ENCODE measurements at regions not wholly inside any gene's neighbourhood (a gene's known extent, or its start where the extent isn't known, plus 50 kb on each side); places are given as distances from the start of the nearest gene placed in this dataset.

- no peak for TF ChIP-seq CTCF (IDR thresholded peaks at IDR 0.05; ENCODE audit: low read depth, low read length)
- no peak for DNase-seq
- H3K27ac ChIP-seq: no peak overlapping the region
- H3K36me3 ChIP-seq: no peaks in the 10 kb centered on the region
- H3K27me3 ChIP-seq (ENCODE audit: insufficient read depth, low read depth, severe bottlenecking): peaks cover 24% of the 10 kb centered on the region
- no peak overlapping the region for H3K4me3 ChIP-seq (ENCODE audit: low read depth, low read length)
- no peaks in the 10 kb centered on the region for H3K9me3 ChIP-seq (ENCODE audit: severe bottlenecking)
Measured at GRCh38 chr2:236395067-236395466, 130.9 kb upstream of the ASB18 start.

GRCh38 chr2:236396818-236397350 lies 132.7 kb upstream of the ASB18 start:
- no peak overlapping the region for H3K4me3 ChIP-seq (ENCODE audit: low read depth, low read length)
- TF ChIP-seq CTCF (IDR thresholded peaks at IDR 0.05; ENCODE audit: low read depth, low read length): no peak
- H3K27me3 ChIP-seq (ENCODE audit: insufficient read depth, low read depth, severe bottlenecking): peaks cover 31% of the 10 kb centered on the region
- no peak for DNase-seq
- no peak overlapping the region for H3K27ac ChIP-seq
- H3K36me3 ChIP-seq: no peaks in the 10 kb centered on the region
- H3K9me3 ChIP-seq (ENCODE audit: severe bottlenecking): no peaks in the 10 kb centered on the region

DNA sequence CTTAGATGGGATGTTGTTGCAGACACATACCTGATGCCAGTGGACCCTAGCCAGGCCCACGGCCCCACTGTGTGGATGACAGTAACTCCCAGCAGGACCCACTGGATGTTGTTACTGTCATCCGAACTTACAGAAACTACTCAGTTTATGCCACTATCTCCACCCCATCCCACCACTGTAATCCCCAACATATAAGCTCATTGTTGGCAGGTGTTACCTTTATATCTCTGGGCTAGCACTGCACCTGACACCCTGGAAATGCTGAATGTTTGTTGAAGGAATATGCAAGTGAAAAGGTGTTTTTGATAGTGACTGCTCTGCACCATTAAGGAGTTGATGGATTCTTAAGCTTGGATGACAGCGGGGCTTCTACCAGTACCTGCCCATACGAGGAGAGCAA lies 133.5 kb upstream of the ASB18 start:
- no peak for DNase-seq
- H3K4me3 ChIP-seq (ENCODE audit: low read depth, low read length): no peak overlapping the region
- H3K36me3 ChIP-seq: no peaks in the 10 kb centered on the region
- no peaks in the 10 kb centered on the region for H3K9me3 ChIP-seq (ENCODE audit: severe bottlenecking)
- H3K27ac ChIP-seq: no peak overlapping the region
- no peak for TF ChIP-seq CTCF (IDR thresholded peaks at IDR 0.05; ENCODE audit: low read depth, low read length)
- peaks cover 39% of the 10 kb centered on the region for H3K27me3 ChIP-seq (ENCODE audit: insufficient read depth, low read depth, severe bottlenecking)

- Histone ChIP-seq H3K9me3 (ENCODE audit: severe bottlenecking) (no peaks in the 10 kb centered on the region), H3K36me3 (no peaks in the 10 kb centered on the region), H3K27ac (no peak overlapping the region), H3K4me3 (ENCODE audit: low read depth, low read length) (no peak overlapping the region), H3K27me3 (ENCODE audit: insufficient read depth, low read depth, severe bottlenecking) (peaks cover 51% of the 10 kb centered on the region)
- no peak for DNase-seq
- TF ChIP-seq CTCF (IDR thresholded peaks at IDR 0.05; ENCODE audit: low read depth, low read length): no peak
Measured at GRCh38 chr2:236399409-236399808, 135.2 kb upstream of the ASB18 start.

DNA sequence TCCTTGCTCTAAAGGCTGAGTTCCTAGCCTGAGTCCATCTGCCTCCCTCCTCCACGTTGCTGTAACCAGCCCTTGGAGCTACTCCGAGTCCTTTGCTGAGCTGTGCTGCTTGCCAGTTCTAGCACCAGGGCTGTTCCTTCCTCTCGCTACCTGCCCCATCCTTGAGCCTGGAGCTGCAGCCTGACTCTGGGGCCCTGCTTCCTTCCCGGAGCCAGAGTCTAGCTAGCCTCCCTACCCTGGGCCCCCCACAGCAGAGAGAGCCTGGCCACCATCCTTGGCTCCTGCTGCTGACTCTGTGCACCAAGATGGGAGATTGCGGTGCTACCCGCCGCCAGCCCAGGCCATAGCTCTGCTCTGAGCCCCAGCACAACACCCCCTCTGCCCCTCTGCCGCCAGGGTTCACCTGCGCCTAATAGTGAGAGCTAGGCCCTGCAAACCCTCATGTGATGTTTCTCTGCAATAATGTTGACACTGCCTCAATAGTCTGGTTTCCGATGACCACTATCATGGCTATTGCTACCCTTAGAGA lies 135.9 kb upstream of the ASB18 start:
- H3K27ac ChIP-seq: no peak overlapping the region
- H3K4me3 ChIP-seq (ENCODE audit: low read depth, low read length): no peak overlapping the region
- no peaks in the 10 kb centered on the region for H3K36me3 ChIP-seq
- H3K27me3 ChIP-seq (ENCODE audit: insufficient read depth, low read depth, severe bottlenecking): peaks cover 56% of the 10 kb centered on the region
- no peak for TF ChIP-seq CTCF (IDR thresholded peaks at IDR 0.05; ENCODE audit: low read depth, low read length)
- no peak for DNase-seq
- no peaks in the 10 kb centered on the region for H3K9me3 ChIP-seq (ENCODE audit: severe bottlenecking)

Measured in WERI-Rb-1 (cell line).